ENCODE measurements at regions not wholly inside any gene's neighbourhood (a gene's known extent, or its start where the extent isn't known, plus 50 kb on each side); places are given as distances from the start of the nearest gene placed in this dataset.

DNA sequence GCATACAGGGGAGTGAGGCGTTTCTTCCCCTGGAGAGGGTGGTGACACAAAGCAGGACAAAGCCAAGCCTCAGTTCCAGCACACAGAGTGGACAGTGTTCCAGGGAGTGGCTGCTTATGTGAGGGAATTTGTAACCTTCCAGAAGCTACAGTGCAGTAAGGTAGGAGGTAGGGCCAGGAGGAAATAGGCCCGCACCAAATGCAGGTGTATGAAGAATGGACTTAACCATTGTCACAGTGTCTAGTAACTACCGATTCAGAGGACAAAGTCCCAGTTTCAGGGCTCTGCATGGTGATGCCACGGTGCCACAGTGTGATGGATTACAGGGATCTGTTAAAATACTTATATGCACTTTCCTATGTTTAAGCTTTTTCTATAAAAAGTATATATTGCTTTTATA, 135.3 kb downstream of the ZIC5 start:
- Histone ChIP-seq H3K4ac (ENCODE audit: low read depth, low read length) (no peak overlapping the region), H2BK20ac (ENCODE audit: low read depth, low read length, poor library complexity, severe bottlenecking) (no peak overlapping the region), H3K9me3 (ENCODE audit: control insufficient read depth, low read depth, low read length) (no peaks in the 10 kb centered on the region), H3K9ac (ENCODE audit: extremely low read depth, insufficient read length, low read length) (no peak overlapping the region), H4K8ac (replicated peaks; ENCODE audit: insufficient read length, low read depth, low read length) (no peak overlapping the region), H3K4me2 (ENCODE audit: insufficient read depth, insufficient read length, low read length) (no peak overlapping the region), H3T11ph (ENCODE audit: low read length) (no peak overlapping the region), H3K79me2 (ENCODE audit: insufficient read depth, low read length) (no peaks in the 10 kb centered on the region), H2BK12ac (ENCODE audit: insufficient read length, low read depth, low read length) (no peak overlapping the region), H2AK5ac (ENCODE audit: insufficient read length, low read length) (no peak overlapping the region), H2AFZ (ENCODE audit: low read length) (no peak overlapping the region), H3K23ac (ENCODE audit: insufficient read length, low read depth, low read length) (no peak overlapping the region), H3K18ac (ENCODE audit: insufficient read length, low read depth, low read length) (no peak overlapping the region), H4K20me1 (ENCODE audit: control insufficient read depth, insufficient read depth, insufficient read length) (no peaks in the 10 kb centered on the region), H3K14ac (ENCODE audit: insufficient read depth, low read length) (no peak overlapping the region; the same call in 1 of the 2 replicates), H4K5ac (ENCODE audit: insufficient read length, low read depth, low read length) (no peak overlapping the region), H3K4me1 (ENCODE audit: insufficient read depth, low read length) (no peaks in the 10 kb centered on the region), H4K91ac (ENCODE audit: insufficient read length, low read depth, low read length) (no peak overlapping the region), H3K27ac (ENCODE audit: insufficient read length, low read depth, low read length) (no peak overlapping the region), H3K27me3 (ENCODE audit: insufficient read depth, low read length) (no peaks in the 10 kb centered on the region), H2BK5ac (ENCODE audit: insufficient read length, low read length) (no peak overlapping the region), H3K79me1 (ENCODE audit: insufficient read depth, low read depth, low read length, poor library complexity, severe bottlenecking) (no peaks in the 10 kb centered on the region), H3K23me2 (ENCODE audit: insufficient read length, low read depth, low read length, poor library complexity, severe bottlenecking) (no peaks in the 10 kb centered on the region), H3K56ac (ENCODE audit: insufficient read length, low read depth, low read length) (no peak overlapping the region), H2BK15ac (ENCODE audit: low read depth, low read length) (no peak overlapping the region), H2BK120ac (ENCODE audit: low read depth, low read length, poor library complexity, severe bottlenecking) (no peak overlapping the region)
- H3K27ac Mint-ChIP-seq: 0 out of 7 replicates have a peak overlapping the region, but pooled peaks of 2 of the 3 experiments have one; percentile 48 to 52
- no peak for DNase-seq
- no peaks in the 10 kb centered on the region for H3K27me3 Mint-ChIP-seq (ENCODE audit: low read depth)
- peaks cover 0 to 7% (median 0%) of the 10 kb centered on the region in 3 experiments; a peak in 2 of 7 replicates for H3K36me3 Mint-ChIP-seq (ENCODE audit: insufficient read depth in 1 of 3, low read depth in 3 of 3)
- H3K4me3 Mint-ChIP-seq: no peak overlapping the region
- no peak for TF ChIP-seq CTCF (conservative IDR thresholded peaks at IDR 0.05)
- WGBS (ENCODE audit: extremely low coverage, insufficient read length, low lambda C conversion rate): no CpG with 5 or more reads among the region's 4 CpGs
- peaks cover 23 to 28% of the 10 kb centered on the region in 2 experiments for H3K4me1 Mint-ChIP-seq
- no peaks in the 10 kb centered on the region for H3K9me3 Mint-ChIP-seq

Measured in H9 (cell line).